SK-N-MC (cell line): ENCODE measurements at regions not wholly inside any gene's neighbourhood (a gene's known extent, or its start where the extent isn't known, plus 50 kb on each side); places are given as distances from the start of the nearest gene placed in this dataset.

Experiments used
- EZH2 ChIP-seq: fragments of 200-600 bp; sonication (generic); IDR thresholded peaks from one replicate; pipeline ENCODE4 v1.6.1; 2017; ENCODE audit warnings: antibody characterized with exemption
- POLR2AphosphoS5 ChIP-seq: IDR thresholded peaks from 2 replicates; pipeline ENCODE4 v1.6.1; 2012; ENCODE audit warnings: mild to moderate bottlenecking, low read depth, low read length, borderline replicate concordance

- no peak for TF ChIP-seq POLR2AphosphoS5
- TF ChIP-seq EZH2, result no peak
Measured at GRCh38 chr10:118977835-118978234, 51.7 kb upstream of the NANOS1 start.
